HG02588 (cell line): ENCODE measurements at regions not wholly inside any gene's neighbourhood (a gene's known extent, or its start where the extent isn't known, plus 50 kb on each side); places are given as distances from the start of the nearest gene placed in this dataset.

Experiments
- ATAC-seq: cut with Tn5 transposase; IDR thresholded peaks from one replicate; pipeline ENCODE4 v1.9.1; 2021; ENCODE audit warnings: mild to moderate bottlenecking, moderate library complexity; ENCODE audit not compliant: unreplicated experiment

- no peak for ATAC-seq
Measured at GRCh38 chr16:80427795-80428194, 113.0 kb upstream of the DYNLRB2 start.

GRCh38 chr16:80418517-80419355 is 122.1 kb upstream of the DYNLRB2 start:
- no peak for ATAC-seq

GRCh38 chr16:80417706-80418271 is 123.0 kb upstream of the DYNLRB2 start:
- no peak for ATAC-seq

GRCh38 chr16:80408014-80408413 is 132.8 kb upstream of the DYNLRB2 start:
- ATAC-seq = no peak

DNA sequence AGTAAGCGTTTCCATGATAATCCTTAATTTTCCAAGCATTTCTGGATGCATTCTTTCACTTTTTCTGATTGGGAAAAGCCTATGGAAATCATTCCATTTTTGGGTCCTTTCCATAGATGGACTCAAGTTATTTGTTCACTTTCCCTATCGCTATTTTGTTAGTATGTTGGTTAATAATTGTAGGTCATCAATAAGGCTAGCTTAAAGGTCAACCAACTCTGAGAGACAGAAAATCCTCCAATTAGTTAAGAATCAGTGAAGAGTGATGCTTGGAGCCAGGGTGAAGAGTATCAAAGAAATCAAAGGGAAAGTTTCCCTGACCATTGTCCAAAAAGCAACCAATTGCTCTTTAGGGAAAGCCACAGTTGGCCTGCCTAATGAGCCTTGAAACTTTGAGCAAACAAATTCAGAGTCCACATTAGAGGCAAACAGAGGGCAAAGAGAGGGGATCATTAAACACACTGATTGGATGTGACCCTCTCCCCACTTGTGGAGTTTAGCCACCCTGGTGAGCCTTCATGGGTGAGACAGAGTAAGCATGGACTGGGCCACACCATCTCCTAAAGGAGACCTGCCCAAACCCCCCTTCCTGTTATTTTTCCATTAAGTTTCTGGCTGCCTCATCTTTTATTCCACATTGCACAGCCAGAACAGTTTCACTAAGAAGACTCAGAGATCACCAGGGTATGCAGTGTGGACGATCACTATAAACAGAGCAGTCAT is 133.4 kb upstream of the DYNLRB2 start:
- ATAC-seq = no peak

GRCh38 chr16:80404847-80405246 is 135.9 kb upstream of the DYNLRB2 start:
- no peak for ATAC-seq

DNA sequence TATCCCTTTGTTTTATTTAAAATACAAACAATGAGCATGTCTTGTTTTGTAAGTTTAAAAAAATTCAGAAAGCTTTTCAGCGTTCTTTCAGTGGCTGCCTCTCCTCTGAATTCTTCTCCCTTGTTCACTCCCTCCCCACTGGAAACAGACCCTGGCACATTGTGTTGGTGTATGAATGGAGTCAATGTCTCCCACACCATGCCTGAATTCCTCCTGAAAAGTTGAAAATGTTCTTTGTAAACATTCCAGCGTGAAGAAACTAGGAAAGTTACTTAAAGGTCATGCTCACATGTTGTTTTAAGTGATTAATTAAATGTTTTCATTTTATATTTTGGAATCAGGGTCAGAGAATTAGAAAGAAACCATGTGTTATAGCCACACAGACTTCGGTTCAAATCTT is 136.9 kb upstream of the DYNLRB2 start:
- no peak for ATAC-seq

- no peak for ATAC-seq
Measured at GRCh38 chr16:80390871-80391489, 149.8 kb upstream of the DYNLRB2 start.

- no peak for ATAC-seq
Measured at GRCh38 chr16:80390046-80390445, 150.7 kb upstream of the DYNLRB2 start.

- no peak for ATAC-seq
Measured at GRCh38 chr16:80389338-80389737, 151.5 kb upstream of the DYNLRB2 start.

DNA sequence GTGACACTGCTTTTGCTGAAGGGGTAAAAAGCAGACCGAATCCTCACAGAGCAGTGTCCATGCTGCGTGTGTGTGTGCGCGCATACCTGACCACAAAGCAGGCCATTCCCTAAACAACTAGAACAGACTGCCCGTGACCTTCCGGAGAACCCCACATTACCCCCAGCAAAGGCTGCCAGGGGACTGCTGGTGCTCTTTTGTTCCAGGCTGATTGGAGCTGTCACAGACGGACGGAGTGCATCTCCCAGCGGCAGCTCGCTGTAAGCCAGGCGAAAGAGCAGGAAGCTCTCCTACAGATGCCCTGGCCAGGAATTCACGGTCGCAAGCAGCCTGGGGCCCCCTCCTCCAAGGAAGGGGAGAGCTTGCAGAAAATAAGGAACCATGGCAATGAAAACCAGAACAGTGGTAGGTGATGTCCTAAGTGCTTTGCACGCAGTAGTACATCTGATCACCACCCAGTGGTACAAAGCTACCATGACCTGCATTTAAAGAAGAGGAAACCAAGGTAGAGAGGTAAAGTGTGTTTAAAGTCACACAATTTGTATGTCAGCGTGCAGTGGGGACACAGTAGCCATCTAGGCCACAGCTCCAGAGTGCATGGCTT is 153.4 kb upstream of the DYNLRB2 start:
- ATAC-seq = no peak

DNA sequence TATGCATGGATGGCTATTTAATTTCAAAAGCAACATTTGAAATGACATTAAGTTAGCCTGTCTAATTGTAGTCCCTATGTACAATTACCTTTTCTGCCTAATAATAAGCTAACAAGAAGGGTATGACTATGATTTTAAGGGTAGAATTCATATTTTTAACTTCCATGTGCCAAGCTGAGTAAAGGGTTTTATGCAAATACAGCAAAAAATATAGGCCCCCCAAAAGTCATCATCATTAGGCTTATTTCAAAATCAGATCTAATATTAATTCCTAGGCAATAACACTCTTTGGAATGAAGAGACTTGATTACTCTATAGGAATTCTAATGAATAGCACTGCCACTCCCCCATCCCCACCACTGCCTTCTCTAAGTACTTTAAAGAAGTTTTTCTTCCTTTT is 155.9 kb upstream of the DYNLRB2 start:
- no peak for ATAC-seq

GRCh38 chr16:80380514-80380913 is 160.3 kb upstream of the DYNLRB2 start:
- no peak for ATAC-seq

- no peak for ATAC-seq
Measured at GRCh38 chr16:80377096-80377956, 163.5 kb upstream of the DYNLRB2 start.

DNA sequence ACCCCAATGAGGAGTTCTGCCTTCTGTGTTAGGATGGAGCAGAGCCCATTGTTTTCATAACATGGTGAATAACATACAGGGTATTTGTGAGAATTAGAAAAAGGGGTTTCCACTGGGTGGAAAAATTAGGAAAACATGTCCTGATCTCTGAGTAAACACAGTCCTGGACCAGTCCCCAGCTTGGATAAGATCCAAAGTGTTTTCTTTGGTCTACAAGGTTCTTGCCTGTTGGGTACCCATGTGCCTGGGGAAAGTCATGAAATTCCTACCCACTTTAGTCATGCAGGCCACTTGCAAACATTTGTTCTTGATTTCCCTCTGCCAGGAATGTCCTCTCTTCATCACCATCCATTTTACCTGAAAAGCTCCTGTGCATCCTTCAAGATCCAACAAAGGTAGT is 164.8 kb upstream of the DYNLRB2 start:
- no peak for ATAC-seq

DNA sequence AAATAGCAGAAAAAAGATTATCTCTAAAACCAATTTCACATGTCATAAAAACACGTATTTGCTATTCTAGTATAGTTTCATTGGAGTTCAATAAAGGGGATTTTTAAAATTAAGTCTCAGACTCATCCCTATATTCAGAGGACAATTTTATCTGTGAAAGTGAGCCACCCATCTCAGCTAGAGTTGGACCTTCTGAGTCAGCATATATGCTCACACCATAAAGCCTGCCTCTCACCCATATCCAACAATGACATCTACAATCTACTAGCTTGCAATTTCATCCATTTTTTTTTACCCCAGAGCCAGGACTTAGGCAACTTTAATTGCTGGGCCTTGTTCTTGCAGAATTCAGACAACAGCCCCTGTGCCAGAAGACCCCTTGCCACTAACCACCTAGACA is 165.3 kb upstream of the DYNLRB2 start:
- no peak for ATAC-seq

DNA sequence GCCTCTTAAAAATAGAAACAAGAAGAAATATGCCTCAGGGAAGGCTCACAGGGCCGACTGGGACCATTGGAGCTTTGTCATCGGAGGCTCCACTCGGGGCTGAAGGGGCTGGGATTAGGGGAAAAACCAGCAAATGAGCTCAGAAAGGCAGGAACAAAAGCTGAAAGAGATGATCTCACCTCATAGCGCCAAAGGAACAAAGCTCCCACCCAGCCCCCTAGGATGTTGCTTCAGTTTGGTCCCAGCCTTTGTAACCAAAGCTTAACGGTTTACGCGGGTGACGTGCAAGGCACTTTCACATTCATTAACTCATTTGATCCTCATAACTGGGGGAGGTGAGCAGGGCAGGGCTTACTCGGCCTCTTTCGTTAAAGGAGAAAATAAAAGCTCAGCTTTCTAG is 168.5 kb upstream of the DYNLRB2 start:
- ATAC-seq = no peak

DNA sequence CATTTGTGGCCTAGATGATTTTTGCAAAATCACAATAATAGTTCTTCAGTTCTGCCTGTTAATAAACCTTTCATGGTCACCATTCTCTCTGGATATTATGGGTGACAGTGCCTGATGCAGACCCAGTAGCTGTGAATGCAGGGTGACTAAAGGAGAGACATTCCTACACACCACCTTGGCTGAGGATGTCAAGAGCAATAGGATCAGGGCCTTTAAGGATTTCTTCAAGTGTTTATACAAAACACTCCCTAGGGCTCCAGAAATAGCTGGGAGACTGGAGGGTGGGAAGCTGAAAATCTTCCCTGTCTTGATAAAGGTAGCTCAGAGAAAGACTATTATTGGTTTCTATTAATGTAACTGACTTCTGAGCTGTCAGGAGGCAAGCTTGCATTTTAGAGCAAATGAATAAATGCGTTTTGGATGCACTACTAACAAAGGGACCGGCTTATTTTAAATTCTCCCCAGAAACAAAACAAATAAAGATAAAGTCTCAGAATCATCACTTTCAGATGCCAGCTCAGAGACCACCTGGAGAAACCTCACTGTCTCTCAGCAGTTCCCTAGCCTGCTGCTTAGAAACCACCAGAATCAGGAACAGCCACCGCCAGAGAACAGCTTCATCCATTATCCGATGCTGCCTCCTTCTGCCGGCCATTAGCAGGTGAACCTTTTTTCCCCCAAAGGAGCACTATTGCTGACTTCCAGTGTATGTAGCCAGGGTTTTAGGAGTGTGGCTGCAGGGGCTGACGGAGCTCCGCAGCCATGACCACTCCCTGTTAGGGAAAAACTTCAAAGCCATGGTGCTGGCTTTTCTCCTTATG is 171.4 kb upstream of the DYNLRB2 start:
- no peak for ATAC-seq

DNA sequence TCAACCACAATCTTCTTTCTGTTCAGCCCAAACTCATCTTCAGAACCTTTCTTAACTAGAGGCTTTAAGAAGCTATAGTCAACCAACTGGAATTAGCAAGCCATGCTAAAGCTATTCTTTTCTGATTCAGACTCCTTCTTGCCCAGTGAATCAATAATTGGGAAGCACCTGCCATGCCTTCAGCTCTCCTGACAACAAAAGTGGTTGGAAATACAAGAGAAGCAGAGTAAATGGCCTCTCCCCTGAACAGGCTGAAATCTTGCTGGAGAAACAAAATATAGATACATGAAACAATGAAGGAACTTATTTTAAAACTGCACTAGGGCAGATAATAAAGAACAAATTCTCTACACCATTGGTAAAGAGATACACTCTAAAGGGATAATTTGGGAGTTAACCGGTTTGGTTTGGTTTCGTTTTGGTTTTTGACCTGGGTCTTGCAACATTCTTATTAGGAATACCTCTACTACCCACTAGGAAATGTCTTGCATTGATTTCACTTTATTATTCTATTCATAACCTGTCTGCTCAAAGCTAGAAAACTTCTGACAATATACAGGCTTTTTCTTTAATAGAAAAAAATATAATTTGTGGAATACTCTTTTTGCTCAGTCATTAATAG is 173.6 kb upstream of the DYNLRB2 start:
- no peak for ATAC-seq
